K562 (cell line): ENCODE measurements at regions not wholly inside any gene's neighbourhood (a gene's known extent, or its start where the extent isn't known, plus 50 kb on each side); places are given as distances from the start of the nearest gene placed in this dataset.

Experiments
- BRF2 ChIP-seq: IDR thresholded peaks from 3 replicates; pipeline ENCODE4 v1.6.1; 2011; ENCODE audit warnings: borderline replicate concordance, mild to moderate bottlenecking; ENCODE audit not compliant: insufficient read length, insufficient read depth
- CTCF ChIP-seq, 3 experiments: IDR thresholded peaks in 2 of 3; conservative IDR thresholded peaks in 1 of 3; 2 replicates each; pipeline ENCODE4 v1.5.1; 2011 to 2012; ENCODE audit warnings: low read length in 3 of 3, mild to moderate bottlenecking in 3 of 3, control low read depth in 2 of 3, improper control_type of control experiment in 1 of 3, inconsistent platforms in 1 of 3, low read depth in 1 of 3, mixed read lengths in 1 of 3, moderate library complexity in 1 of 3; ENCODE audit not compliant: insufficient read depth in 2 of 3
- EP300 ChIP-seq: IDR thresholded peaks from 2 replicates; pipeline ENCODE4 v1.6.1; 2012; ENCODE audit warnings: low read length, improper control_type of control experiment
- NR2C2 ChIP-seq, 2 experiments: fragments of 200-800 bp in 1 of 2; sonication (Bioruptor generic) in 1 of 2; sonication (generic) in 1 of 2; formaldehyde crosslinking in 1 of 2; IDR thresholded peaks; 2 replicates each; pipeline versions ENCODE4 v1.6.1 to v1.8.0; 2016 to 2022; ENCODE audit warnings: mild to moderate bottlenecking in 1 of 2, missing compliant biosample characterization in 1 of 2, missing genetic modification characterization in 1 of 2, missing genetic modification reagents in 1 of 2
- PBX2 ChIP-seq, 2 experiments: IDR thresholded peaks in 1 of 2; conservative IDR thresholded peaks in 1 of 2; 2 replicates each; pipeline ENCODE4 v1.6.1; 2016; ENCODE audit warnings: low read depth in 2 of 2, mild to moderate bottlenecking in 1 of 2, missing compliant biosample characterization in 1 of 2, missing genetic modification characterization in 1 of 2, moderate library complexity in 1 of 2
- PTTG1 ChIP-seq: fragments of 450-650 bp; IDR thresholded peaks from 2 replicates; pipeline ENCODE4 v1.6.1; 2016; ENCODE audit warnings: low read depth, mild to moderate bottlenecking, missing genetic modification characterization, missing compliant biosample characterization
- RFX1 ChIP-seq: fragments of 450-650 bp; IDR thresholded peaks from 2 replicates; pipeline ENCODE4 v1.6.1; 2016; ENCODE audit warnings: mild to moderate bottlenecking, moderate library complexity
- ZC3H8 ChIP-seq: fragments of 450-650 bp; IDR thresholded peaks from 2 replicates; pipeline ENCODE4 v1.6.1; 2017

- no peak for TF ChIP-seq ZC3H8
- no peak for TF ChIP-seq EP300
- no peak for TF ChIP-seq NR2C2 (CRISPR knock-in tag; IDR thresholded peaks at IDR 0.05)
- TF ChIP-seq NR2C2 (tag; IDR thresholded peaks at IDR 0.05) = no peak
- TF ChIP-seq RFX1 = no peak
- TF ChIP-seq PBX2 (CRISPR knock-in tag; IDR thresholded peaks at IDR 0.05; ENCODE audit: low read depth) = no peak
- TF ChIP-seq PBX2 (tag; conservative IDR thresholded peaks at IDR 0.05; ENCODE audit: low read depth) = no peak
- TF ChIP-seq CTCF (IDR thresholded peaks at IDR 0.05 in 2 of 3, conservative IDR thresholded peaks at IDR 0.05 in 1 of 3; ENCODE audit: insufficient read depth in 2 of 3, low read depth in 1 of 3, low read length in 3 of 3) = no peak
- TF ChIP-seq PTTG1 (tag) = no peak
- TF ChIP-seq BRF2 = no peak
Measured at GRCh38 chr2:145960479-145961163, 1440.7 kb upstream of the ZEB2 start.
